Occipital lobe (tissue), 1 donor: ENCODE measurements at regions not wholly inside any gene's neighbourhood (a gene's known extent, or its start where the extent isn't known, plus 50 kb on each side); places are given as distances from the start of the nearest gene placed in this dataset.
"Not testable (repeated sequence)": the region's sequence is repeated elsewhere in the genome, so short reads cannot be mapped to it uniquely, and the experiment has no call there.

Source experiments
- DNase-seq: peaks from one replicate; lab custom pipeline; 2025; lab: John Stamatoyannopoulos, UW

DNA sequence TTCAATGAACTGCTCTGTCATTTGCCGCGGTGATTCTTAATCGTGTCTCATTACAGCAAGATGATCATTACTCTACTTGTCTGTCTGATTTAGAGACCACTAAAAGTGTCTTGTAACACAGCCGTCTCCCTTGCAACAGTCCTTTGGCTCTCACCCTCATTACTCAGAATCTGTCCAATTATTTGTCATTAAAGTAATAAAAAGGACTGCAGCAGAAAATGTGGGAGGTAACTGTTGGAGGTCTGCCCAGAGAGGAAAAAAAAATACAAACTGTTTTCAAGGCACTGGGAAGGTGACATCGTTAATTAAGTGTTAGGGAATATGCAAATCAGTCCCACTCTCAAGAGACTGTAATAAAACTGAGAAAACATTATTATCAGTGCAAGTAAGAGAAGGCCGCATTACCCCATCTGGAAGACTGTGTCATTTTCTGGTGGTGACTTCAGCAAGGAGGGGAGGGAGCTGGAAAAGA, 281.0 kb downstream of the RASEF start:
- DNase-seq = no peak

DNA sequence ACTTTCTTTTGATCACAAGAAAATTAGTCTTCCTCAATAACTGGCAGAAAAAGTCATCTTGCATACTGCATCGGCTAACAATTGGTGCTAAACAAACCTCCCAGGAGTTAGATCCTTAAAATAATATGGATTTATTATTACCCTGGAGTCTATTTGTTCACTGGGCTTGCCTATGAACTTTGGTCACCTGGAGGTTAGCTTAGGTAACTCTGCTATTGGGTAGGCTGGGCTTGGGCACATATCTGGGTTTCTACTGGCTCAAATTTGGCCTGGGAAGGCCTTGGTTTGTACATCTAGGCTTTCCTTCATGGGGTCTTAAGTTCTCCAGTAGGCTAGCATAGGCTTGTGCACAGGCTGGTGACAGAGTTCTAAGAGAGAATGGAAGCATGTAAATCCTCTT, 279.9 kb downstream of the RASEF start:
- DNase-seq = no peak

DNA sequence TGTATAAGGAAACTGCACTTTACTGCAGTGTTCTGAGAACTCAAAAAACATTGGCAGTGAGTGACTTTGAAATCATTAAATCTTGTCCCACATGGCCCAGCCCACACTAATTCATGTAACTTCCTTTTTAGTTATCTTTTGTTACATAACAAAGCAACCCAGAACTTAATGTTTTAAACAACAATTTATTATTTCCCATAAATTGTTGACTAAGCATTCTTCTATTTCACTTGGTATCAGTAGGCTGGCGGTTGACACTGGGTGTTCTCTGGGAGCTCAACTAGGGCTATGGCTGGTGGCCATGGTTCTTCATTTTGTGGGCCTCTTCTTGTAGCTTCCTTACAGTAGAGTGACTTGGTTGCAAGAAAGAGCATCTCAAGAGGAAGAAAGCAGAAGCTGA, 278.4 kb downstream of the RASEF start:
- no peak for DNase-seq

DNA sequence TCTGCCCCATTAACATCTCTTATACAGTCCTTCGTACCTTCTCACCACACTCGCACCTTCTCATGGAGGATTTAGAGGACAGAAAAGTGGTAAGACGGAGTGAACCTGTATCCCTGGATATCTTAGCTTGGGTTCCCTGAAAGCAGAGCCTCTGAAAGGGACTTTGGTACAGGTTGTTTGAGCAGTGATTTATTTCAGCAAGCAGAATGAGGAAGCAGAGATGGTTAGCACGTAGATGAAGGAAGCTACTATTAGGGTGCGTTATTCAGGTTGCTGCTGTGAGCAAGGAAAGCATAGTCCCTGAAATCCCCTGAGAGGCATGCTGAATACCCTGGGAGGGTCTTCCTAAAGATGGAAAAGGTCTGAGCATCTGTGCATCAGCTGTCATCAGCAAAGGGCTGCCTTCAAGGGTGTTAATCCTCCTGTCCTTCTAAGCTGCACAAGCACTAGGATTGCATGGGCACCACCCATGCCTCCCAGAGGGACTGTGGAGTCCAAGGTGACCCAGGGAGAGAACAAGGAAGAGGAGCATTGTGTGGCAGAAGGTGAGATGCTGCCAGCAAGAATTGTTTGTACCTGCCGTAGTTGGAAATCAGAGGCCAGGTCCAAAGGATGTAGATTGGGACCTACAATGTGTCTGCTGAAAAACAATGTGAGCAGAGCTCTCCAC, 273.7 kb downstream of the RASEF start:
- DNase-seq = no peak

DNA sequence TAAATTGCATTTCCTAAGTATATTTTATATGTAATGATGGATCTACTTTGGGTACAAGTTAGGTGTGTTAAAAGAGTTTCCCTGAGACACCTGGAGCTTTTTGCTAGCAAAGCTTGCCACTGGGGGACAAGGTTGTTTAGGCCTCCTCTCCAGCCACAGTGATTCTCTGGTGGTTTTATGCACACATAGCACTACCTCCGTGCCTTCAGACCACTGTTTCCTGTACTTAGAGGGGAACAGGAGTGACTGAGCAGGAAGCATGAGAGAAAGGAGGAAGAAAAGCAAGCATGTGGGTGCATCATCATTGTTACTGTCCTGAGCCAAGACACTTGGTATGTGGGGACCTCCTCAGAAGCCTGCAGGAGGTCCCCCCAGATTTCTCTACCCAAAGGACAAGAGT, 272.1 kb downstream of the RASEF start:
- no peak for DNase-seq

DNA sequence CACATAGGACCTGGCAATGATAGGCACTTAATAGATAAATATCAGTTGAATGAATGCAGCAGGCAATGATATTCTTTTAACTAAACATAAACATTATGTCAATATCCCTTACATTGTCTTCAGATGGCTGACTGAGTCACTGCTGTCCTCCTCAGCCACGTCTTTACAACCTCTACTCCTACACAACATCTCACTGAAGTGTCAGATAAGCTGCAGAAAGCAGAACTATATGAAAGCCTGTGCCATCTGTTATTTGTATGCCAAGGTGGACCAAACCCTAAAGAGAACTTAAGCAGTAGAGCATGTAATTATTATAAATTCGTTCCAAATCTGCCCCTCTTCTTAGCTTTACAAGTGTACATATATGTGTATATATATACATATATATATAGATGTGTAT, 271.2 kb downstream of the RASEF start:
- no peak for DNase-seq

DNA sequence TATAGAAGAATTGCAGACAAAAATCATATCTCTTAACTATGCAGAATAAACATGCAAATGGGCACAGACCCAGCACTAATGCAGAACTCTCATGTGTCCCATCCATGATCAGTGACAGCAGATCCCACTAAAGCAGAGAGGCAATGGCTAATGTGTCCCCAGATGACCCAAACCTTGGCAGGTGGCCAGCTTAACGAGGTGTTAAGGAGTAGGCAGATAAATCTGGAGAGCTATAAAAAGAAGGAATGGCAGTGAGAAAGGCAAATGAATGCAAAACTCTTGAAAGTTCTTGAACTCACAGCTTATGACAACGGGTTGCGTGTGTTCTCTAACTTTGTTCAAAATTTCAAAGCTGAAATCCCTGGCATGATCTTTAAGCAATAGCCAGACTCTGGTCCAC, 265.4 kb downstream of the RASEF start:
- DNase-seq = no peak

DNA sequence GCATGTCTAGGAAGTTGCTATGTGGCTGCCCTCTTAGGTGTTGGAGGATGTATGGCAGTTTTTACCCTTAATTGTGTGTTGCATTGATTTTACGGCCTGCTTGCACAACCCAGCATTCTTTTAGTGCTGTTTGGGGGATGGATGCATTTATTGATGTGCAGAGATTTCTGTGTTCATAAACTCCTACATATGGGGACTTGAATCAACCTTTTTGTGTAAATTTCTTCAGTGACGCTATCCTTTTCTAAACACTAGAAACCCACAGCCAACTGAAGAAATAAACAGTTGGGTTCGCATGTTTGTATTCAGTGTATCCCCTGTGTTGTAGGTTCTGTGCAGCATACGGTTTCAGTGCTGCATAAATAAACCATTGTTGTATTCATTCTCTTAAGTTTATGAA, 263.7 kb downstream of the RASEF start:
- no peak for DNase-seq

DNA sequence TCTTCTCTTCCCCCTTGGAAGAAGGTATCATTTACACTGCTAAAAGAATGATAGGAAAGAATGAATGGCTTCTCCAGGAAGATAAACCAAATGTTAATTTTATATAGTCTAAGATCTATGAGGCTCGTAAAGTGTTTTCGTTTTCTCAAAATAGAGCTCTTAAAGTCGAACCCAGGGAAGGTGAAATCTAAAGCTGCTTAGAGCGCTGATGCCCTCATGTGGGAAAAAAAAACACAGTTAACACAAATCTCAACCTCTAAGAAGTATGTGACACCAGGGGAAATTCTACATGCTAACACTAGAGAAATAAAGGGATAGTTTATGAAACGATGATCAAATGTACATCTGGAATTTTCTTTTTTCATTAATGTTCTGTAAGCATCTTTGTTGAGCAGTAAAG, 257.9 kb downstream of the RASEF start:
- DNase-seq = no peak

DNA sequence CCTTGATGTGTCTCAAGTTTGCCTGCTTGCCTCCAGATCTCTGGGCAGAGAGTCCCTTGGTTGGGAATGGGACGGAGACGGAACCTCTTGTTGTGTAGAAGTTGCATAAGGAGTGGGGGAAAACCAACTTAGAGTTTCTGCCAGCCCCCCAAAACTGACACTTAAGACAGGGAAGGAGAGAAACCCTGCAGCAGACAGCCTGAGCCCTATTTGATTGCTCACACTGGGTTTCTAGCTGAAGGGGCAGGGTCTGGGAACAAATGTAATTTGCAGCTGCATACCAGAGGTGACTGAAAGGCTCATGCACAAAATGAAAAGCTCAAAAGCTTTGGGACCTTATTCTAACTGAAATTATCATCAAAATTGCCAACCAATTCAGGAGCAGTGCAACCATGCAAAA, 254.5 kb downstream of the RASEF start:
- DNase-seq = no peak

DNA sequence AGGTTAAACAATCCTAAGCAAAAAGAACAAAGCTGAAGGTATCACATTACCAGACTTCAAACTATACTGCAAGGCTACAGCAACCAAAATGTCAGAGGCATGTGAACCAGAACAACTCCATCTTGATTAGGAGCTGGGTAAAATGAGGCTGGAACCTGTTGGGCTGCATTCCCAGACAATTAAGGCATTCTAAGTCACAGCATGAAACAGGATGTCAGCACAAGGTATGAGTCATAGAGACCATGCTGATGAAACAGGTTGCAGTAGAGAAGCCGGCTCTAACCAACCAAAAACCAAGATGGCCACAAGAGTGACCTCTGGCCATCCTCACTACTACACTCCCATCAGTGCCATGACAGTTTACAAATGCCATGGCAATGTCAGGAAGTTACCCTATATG, 252.0 kb downstream of the RASEF start:
- no peak for DNase-seq

DNA sequence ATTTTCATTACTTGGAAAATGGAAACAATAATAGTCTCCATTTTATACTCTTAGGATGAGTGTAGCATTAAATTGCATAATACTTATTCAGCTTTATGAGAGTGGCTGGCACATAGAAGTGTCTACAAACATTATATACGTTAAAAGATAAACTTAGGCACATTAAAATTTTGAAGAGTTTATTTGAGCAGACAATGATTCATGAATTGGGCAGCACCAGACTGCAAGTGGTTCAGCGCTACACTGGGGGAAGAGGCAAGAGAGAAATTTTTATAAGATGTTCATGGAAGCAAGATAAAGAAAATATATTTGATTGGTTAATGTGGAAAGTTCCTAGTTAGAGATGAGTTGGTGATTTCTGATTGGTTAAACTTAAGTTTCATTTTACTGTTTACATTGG, 243.7 kb downstream of the RASEF start:
- no peak for DNase-seq

DNA sequence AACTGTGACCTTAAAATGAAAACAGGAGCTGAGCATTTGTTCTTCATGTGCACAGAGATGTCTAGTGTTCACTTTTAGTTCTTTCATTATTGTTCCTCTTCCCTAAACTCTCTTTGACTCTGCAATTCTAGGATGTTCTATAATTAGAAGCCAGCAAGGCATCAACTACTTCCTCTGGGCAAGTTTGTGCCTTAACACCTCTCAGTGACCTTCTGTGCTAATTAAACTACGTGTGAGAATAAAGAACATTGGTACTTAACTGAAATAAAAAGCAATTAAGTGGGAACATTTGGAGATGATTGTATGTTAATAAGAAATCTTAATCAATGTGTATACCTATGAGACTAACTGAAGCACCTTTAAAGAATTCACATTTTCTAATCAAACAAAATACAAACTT, 242.8 kb downstream of the RASEF start:
- no peak for DNase-seq

DNA sequence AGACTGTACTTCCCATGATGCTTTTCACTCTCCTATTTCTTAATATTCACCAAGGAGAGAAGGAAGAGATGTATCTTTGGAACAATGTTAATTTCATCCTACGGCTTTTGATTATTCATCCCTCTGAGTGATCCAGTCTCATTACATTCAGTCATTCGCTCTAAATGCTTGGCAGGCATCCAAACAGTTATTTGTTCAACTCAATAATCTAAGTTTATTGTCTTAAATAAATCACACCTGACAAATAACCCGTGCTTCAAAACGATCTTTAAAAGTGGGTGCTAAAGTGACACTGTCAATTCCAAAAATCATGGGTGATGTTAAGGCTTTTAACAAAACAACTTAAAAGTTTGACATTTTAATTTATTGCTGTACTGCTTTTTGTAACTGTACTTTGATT, 233.1 kb downstream of the RASEF start:
- no peak for DNase-seq

DNA sequence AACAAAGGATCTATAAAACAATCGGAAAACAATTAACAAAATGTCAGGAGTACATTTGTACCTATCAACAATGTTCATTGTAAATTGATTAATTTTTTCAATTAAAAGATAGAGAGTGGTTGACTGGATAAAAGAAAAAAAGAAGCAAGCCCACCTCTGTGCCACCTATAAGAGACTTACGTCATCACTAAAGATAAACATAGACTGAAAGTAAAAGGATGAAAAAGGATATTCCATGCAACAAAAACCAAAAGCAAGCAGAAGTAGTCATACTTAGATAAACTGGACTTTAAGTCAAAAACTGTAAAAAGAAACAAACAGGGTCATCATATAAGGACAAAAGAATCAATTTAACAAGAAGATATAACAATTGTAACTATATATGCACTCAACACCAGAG, 197.4 kb downstream of the RASEF start:
- DNase-seq = no peak

DNA sequence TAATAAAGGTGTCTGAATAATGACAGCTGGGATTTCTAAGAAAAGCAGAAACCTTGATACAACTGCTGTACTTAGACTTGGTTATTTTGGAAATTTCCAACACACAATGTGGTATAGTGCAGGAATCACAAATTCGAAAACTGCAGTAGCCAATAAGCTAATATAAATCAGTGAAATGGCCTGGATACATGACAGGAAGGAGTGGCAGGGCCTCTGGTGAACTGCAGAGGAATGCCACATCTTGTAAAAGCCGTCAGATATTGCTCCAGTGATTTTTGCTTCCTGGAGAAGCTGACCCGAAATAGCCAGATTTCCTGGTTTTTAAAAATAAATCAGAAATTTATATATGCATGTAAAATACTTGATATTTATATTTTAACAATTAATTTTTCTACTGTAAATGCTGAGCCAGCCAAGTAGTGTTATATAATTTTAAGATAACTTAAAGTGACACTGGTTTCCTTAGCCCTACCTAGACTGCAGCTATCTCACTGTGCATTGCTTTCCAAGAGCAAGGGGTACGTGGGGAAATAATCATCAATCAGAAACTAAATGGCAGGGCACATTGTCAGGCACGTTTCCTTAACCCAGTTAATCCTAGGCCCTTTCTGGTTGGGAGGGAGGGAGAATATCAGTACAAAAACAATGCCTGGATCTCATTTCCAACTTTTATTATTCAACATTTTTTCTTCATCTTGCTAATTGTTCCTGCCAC, 182.4 kb downstream of the RASEF start:
- DNase-seq = no peak

DNA sequence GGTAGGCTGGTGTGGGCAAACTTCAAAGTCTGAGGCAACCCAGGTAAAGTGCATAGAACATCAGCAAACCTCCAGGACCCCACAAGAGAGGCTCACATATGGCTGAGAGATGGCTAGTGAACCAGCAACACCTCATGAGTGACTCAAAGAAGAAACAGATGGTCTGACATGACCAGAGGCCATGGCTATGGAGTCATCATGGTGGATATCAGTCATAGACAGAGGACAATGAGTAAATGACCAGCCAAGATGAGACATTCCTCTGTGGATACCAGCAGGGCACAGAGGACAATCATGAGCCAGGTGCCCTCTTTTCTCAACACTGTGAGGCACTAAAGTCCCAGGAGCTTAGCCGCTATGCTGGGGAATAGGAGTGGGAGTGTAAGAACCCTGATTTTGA, 180.8 kb downstream of the RASEF start:
- DNase-seq = no peak

DNA sequence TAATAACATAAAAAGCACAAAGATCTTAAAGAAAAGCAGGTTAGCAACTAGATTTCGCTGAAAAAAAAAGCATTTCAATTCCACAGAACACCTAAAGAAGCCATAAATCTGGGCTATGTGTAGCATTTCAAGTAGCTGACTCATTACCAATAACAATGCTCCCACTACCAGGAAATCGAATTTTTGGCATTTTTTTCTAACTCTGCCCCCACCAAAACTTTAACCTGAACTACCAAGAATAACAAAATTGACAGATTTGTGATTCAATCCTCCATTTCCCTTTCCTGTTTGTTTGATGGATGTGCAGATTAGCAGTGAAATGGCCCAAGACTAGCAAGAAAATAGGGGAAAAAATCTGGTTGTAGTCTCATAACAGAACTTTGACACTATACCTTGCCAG, 180.2 kb downstream of the RASEF start:
- DNase-seq = no peak

DNA sequence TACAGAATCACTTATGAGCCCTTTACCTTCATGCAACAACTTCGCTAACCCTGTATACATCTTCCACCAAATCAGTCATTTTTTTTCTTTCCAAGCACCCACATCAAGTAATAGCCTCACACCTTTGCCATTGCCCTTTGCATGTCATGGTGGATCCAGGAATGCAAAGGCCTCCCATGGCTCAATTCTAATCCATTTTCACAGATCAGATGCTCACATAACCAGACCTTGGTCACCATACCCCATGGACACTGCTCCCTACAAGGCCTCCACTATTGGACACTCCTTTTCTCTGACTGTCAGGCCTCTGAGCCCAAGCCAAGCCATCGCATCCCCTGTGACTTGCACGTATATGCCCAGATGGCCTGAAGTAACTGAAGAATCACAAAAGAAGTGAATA, 179.5 kb downstream of the RASEF start:
- DNase-seq = no peak

DNA sequence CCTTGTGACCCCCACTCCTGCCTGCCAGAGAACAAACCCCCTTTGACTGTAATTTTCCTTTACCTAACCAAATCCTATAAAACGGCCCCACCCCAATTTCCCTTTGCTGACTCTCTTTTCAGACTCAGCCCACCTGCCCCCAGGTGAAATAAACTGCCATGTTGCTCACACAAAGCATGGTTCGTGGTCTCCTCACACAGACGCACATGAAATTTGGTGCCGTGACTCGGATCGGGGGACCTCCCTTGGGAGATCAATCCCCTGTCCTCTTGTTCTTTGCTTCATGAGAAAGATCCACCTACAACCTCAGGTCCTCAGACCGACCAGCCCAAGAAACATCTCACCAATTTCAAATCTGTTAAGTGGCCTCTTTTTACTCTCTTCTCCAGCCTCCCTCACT, 179.0 kb downstream of the RASEF start:
- DNase-seq = not testable (repeated sequence)

DNA sequence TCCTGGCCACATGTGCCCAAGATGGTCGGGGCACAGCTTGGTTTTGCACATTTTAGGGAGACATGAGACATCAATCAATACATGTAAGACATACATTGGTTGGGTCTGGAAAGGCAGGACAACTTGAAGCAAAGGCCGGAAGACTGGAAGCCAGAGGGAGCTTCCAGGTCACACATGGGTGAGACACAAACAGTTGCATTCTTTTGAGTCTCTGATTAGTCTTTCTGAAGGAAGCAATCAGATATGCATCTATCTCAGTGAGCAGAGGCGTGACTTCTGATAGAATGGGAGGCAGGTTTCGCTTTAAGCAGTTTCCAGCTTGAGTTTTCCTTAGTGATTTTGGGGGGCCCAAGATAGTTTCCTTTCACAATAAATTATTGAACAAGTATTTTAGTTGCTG, 172.5 kb downstream of the RASEF start:
- no peak for DNase-seq

DNA sequence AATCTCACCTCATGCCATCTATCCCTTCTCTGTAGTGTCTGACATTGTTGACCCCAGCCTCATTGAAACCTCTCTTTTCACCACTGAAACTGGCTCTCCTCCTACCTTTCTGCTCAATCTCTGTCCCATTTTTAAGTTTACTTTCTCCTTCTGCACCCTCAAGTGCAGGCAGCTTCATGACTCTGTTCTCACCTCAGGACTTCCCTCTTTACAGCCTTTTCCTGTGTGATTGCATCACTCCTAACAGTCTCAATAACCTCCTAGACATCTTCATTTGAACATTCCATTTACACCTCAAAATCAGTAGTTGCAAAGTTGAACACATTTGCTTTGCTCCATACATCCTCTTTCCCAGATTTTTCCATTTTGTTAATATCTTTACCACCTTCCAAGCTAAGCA, 172.1 kb downstream of the RASEF start:
- no peak for DNase-seq

DNA sequence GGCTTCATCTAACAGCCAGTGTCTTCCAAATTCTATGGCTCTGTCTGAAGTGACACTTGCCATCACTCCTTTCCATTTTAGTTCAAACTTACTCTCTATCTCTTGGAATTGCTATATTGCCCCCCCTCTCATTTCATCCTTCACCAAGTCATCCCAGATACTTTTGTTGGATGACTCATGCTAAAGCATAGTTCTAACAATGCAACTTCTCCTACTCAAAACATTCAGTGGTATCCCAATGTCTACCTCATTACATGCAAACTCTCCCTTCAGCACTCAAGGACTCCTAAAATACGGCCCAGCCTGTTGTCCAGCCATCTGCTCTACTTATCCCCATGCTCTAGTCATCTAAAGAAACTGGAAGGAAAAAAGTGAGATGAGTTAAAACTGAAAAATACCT, 171.6 kb downstream of the RASEF start:
- no peak for DNase-seq

DNA sequence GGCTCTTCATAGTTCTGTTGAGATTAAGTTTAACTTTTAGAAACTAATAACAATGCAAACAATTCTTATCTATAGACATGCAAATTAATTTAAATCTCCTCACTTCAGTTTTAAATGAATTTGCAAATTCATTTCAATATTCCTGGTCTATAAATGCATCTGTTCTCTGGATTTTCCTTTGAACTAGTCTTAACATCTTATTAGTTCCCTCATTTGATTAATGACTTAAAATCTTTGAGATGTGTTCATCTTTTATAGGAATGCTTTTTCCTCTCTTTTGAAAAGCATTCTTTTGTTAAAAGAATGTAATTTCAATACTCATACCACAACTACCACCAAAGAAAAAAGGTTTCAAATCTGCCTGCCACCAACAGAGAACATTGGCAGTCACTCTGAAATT, 169.4 kb downstream of the RASEF start:
- DNase-seq = no peak
